Fibroblast of lung (primary cell): ENCODE measurements at regions not wholly inside any gene's neighbourhood (a gene's known extent, or its start where the extent isn't known, plus 50 kb on each side); places are given as distances from the start of the nearest gene placed in this dataset.

Experiments
- DNase-seq, 2 donors: peaks; one replicate each; pipeline versions ENCODE4 v3.0.0 to v3.0.0-alpha.2; 2010; ENCODE audit warnings: low read depth in 2 of 2
- H2AFZ ChIP-seq: 2 replicates; pipeline ENCODE4 v1.5.1; 2012; ENCODE audit warnings: low read length, control low read depth, inconsistent platforms
- H3K27ac ChIP-seq: 2 replicates; pipeline ENCODE4 v1.5.1; 2011; ENCODE audit warnings: low read length, control low read depth; ENCODE audit not compliant: insufficient read depth
- H3K27me3 ChIP-seq: 2 replicates; pipeline ENCODE4 v1.5.1; 2011; ENCODE audit warnings: mild to moderate bottlenecking, low read length; ENCODE audit not compliant: control insufficient read depth, insufficient read depth
- H3K36me3 ChIP-seq: 2 replicates; pipeline ENCODE4 v1.5.1; 2011; ENCODE audit warnings: low read length; ENCODE audit not compliant: control insufficient read depth, insufficient read depth
- H3K4me1 ChIP-seq: 2 replicates; pipeline ENCODE4 v1.5.1; 2011; ENCODE audit warnings: low read length; ENCODE audit not compliant: control insufficient read depth, insufficient read depth; ENCODE audit errors: extremely low read depth
- H3K4me2 ChIP-seq: 2 replicates; pipeline ENCODE4 v1.5.1; 2011; ENCODE audit warnings: low read length, control low read depth; ENCODE audit not compliant: insufficient read depth; ENCODE audit errors: extremely low read depth
- H3K4me3 ChIP-seq, 4 experiments: fragments of 200-600 bp in 1 of 4; sonication (generic) in 1 of 4; replicated peaks in 1 of 4; 2 replicates each; pipeline ENCODE4 v1.5.1; 2011 to 2016; ENCODE audit warnings: low read length in 4 of 4, low read depth in 3 of 4, mild to moderate bottlenecking in 3 of 4, control low read depth in 2 of 4, inconsistent platforms in 1 of 4, mixed read lengths in 1 of 4; ENCODE audit not compliant: insufficient read depth in 1 of 4; ENCODE audit errors: control extremely low read depth in 1 of 4
- H3K79me2 ChIP-seq: 2 replicates; pipeline ENCODE4 v1.5.1; 2012; ENCODE audit warnings: mild to moderate bottlenecking, low read length, inconsistent platforms; ENCODE audit not compliant: control insufficient read depth, insufficient read depth
- H3K9ac ChIP-seq: 2 replicates; pipeline ENCODE4 v1.5.1; 2011; ENCODE audit warnings: mild to moderate bottlenecking, low read length, control low read depth; ENCODE audit not compliant: insufficient read depth
- H3K9me3 ChIP-seq: 2 replicates; pipeline ENCODE4 v1.5.1; 2012; ENCODE audit warnings: low read depth, low read length; ENCODE audit not compliant: control insufficient read depth, insufficient read depth
- H4K20me1 ChIP-seq: 2 replicates; pipeline ENCODE4 v1.5.1; 2011; ENCODE audit warnings: low read length; ENCODE audit not compliant: control insufficient read depth, insufficient read depth; ENCODE audit errors: extremely low read depth
- CTCF ChIP-seq, 2 donors: IDR thresholded peaks in 1 of 2; conservative IDR thresholded peaks in 1 of 2; 1 replicate in 1 of 2; 2 replicates in 1 of 2; pipeline ENCODE4 v1.5.1; 2011 to 2012; ENCODE audit warnings: low read length in 2 of 2, control low read depth in 1 of 2, inconsistent platforms in 1 of 2, low read depth in 1 of 2, mild to moderate bottlenecking in 1 of 2
- EZH2 ChIP-seq: IDR thresholded peaks from 2 replicates; pipeline ENCODE4 v1.5.1; 2012; ENCODE audit warnings: low read length, control low read depth, mild to moderate bottlenecking; ENCODE audit errors: missing control alignments

- no peaks in the 10 kb centered on the region for H4K20me1 ChIP-seq
- no peak overlapping the region for H3K4me2 ChIP-seq
- no peak overlapping the region for H3K27ac ChIP-seq
- no peak overlapping the region for H3K9ac ChIP-seq
- no peak overlapping the region for H3K4me3 ChIP-seq
- no peaks in the 10 kb centered on the region for H3K4me1 ChIP-seq
- H3K27me3 ChIP-seq, result no peaks in the 10 kb centered on the region
- H2AFZ ChIP-seq, result no peak overlapping the region
- TF ChIP-seq CTCF (conservative IDR thresholded peaks at IDR 0.05 in 1 of 2, IDR thresholded peaks at IDR 0.05 in 1 of 2; ENCODE audit: low read depth in 1 of 2, low read length in 2 of 2) (no peak), EZH2 (no peak)
- H3K79me2 ChIP-seq, result no peaks in the 10 kb centered on the region
- DNase-seq, result peak; percentile 6 to 43
- H3K36me3 ChIP-seq, result no peaks in the 10 kb centered on the region
- no peaks in the 10 kb centered on the region for H3K9me3 ChIP-seq
These were observed 131.5 kb upstream of the L3MBTL4 start for GRCh38 chr18:6546229-6546628.

GRCh38 chr18:6547476-6547875 lies 132.8 kb upstream of the L3MBTL4 start:
- H3K9me3 ChIP-seq, result no peaks in the 10 kb centered on the region
- DNase-seq, result no peak
- no peak overlapping the region for H3K4me2 ChIP-seq
- H3K79me2 ChIP-seq, result no peaks in the 10 kb centered on the region
- H3K27me3 ChIP-seq, result no peaks in the 10 kb centered on the region
- TF ChIP-seq EZH2 (no peak), CTCF (conservative IDR thresholded peaks at IDR 0.05 in 1 of 2, IDR thresholded peaks at IDR 0.05 in 1 of 2; ENCODE audit: low read depth in 1 of 2, low read length in 2 of 2) (no peak)
- H3K9ac ChIP-seq, result no peak overlapping the region
- no peak overlapping the region for H3K4me3 ChIP-seq
- no peaks in the 10 kb centered on the region for H3K4me1 ChIP-seq
- H4K20me1 ChIP-seq, result no peaks in the 10 kb centered on the region
- no peak overlapping the region for H2AFZ ChIP-seq
- H3K27ac ChIP-seq, result no peak overlapping the region
- no peaks in the 10 kb centered on the region for H3K36me3 ChIP-seq

- DNase-seq, result peak in 1 of 2 donors; percentile 70
- Histone ChIP-seq H4K20me1 (no peaks in the 10 kb centered on the region), H3K79me2 (no peaks in the 10 kb centered on the region), H3K4me3 (no peak overlapping the region), H3K4me2 (no peak overlapping the region), H3K9me3 (no peaks in the 10 kb centered on the region), H3K36me3 (no peaks in the 10 kb centered on the region), H3K27me3 (no peaks in the 10 kb centered on the region), H3K4me1 (no peaks in the 10 kb centered on the region), H2AFZ (no peak overlapping the region), H3K27ac (no peak overlapping the region), H3K9ac (no peak overlapping the region)
- TF ChIP-seq CTCF (conservative IDR thresholded peaks at IDR 0.05 in 1 of 2, IDR thresholded peaks at IDR 0.05 in 1 of 2; ENCODE audit: low read depth in 1 of 2, low read length in 2 of 2) (no peak), EZH2 (no peak)
These were observed 138.7 kb upstream of the L3MBTL4 start for GRCh38 chr18:6553234-6553900.
